Activated CD8-positive, alpha-beta T cell treated with anti-CD3 and anti-CD28 coated beads for 36 hours (primary cell): ENCODE measurements at regions not wholly inside any gene's neighbourhood (a gene's known extent, or its start where the extent isn't known, plus 50 kb on each side); places are given as distances from the start of the nearest gene placed in this dataset.
"Not testable (repeated sequence)": the region's sequence is repeated elsewhere in the genome, so short reads cannot be mapped to it uniquely, and the experiment has no call there.

Source experiments
- ATAC-seq: fragments of 200-7000 bp; cut with Tn5 transposase; one replicate; pipeline ENCODE4 v1.10.0; 2021; ENCODE audit warnings: mild to moderate bottlenecking, moderate library complexity
- CTCF ChIA-PET: fragments of 350-600 bp; sonication (Branson Sonifier 250); formaldehyde crosslinking; loops from one replicate; lab custom pipeline; 2021; ENCODE audit warnings: antibody characterized with exemption; lab: Charles Lee
- POLR2A ChIA-PET: fragments of 350-600 bp; sonication (Branson Sonifier 250); formaldehyde crosslinking; loops from one replicate; lab custom pipeline; 2021; ENCODE audit warnings: antibody characterized with exemption; lab: Charles Lee
- DNase-seq: peaks from one replicate; pipeline ENCODE4 v3.0.0-alpha.2; 2020
- H3K27ac Mint-ChIP-seq: one replicate; pipeline ENCODE4 v1.8.0; 2021; ENCODE audit warnings: mild to moderate bottlenecking, mixed read lengths
- H3K27me3 Mint-ChIP-seq: one replicate; pipeline ENCODE4 v1.8.0; 2021; ENCODE audit warnings: mixed read lengths
- H3K36me3 Mint-ChIP-seq: one replicate; pipeline ENCODE4 v1.8.0; 2021; ENCODE audit warnings: low read depth, mixed read lengths
- H3K4me1 Mint-ChIP-seq: one replicate; pipeline ENCODE4 v1.8.0; 2021; ENCODE audit warnings: low read depth, mixed read lengths
- H3K4me3 Mint-ChIP-seq: one replicate; pipeline ENCODE4 v1.8.0; 2021; ENCODE audit warnings: mild to moderate bottlenecking, moderate library complexity, mixed read lengths
- H3K9me3 Mint-ChIP-seq: one replicate; pipeline ENCODE4 v1.8.0; 2021; ENCODE audit warnings: mixed read lengths
- intact Hi-C: fragments of 100-400 bp; cut with micrococcal nuclease; formaldehyde crosslinking; loops from one replicate; pipeline ENCODE4 v1.10.0; 2022

GRCh38 chr21:8194042-8194441 lies 2327.3 kb upstream of the TPTE start:
- ATAC-seq: peak; percentile 54
- H3K4me1 Mint-ChIP-seq, H3K36me3 Mint-ChIP-seq, H3K4me3 Mint-ChIP-seq, CTCF ChIA-PET, POLR2A ChIA-PET, intact Hi-C loops, DNase-seq, H3K27ac Mint-ChIP-seq, H3K9me3 Mint-ChIP-seq, H3K27me3 Mint-ChIP-seq: not testable (repeated sequence)

GRCh38 chr21:8197377-8198027 lies 2323.9 kb upstream of the TPTE start:
- H3K4me3 Mint-ChIP-seq, DNase-seq, H3K9me3 Mint-ChIP-seq, POLR2A ChIA-PET, H3K4me1 Mint-ChIP-seq, CTCF ChIA-PET, intact Hi-C loops, H3K27me3 Mint-ChIP-seq, H3K27ac Mint-ChIP-seq, H3K36me3 Mint-ChIP-seq: not testable (repeated sequence)
- peak; percentile 66 for ATAC-seq

- DNase-seq: not testable (repeated sequence)
These were observed 2316.1 kb upstream of the TPTE start for GRCh38 chr21:8205094-8205891.

GRCh38 chr21:8205892-8206188 lies 2315.5 kb upstream of the TPTE start:
- H3K27me3 Mint-ChIP-seq, DNase-seq, H3K36me3 Mint-ChIP-seq, H3K4me3 Mint-ChIP-seq, H3K9me3 Mint-ChIP-seq, H3K4me1 Mint-ChIP-seq, intact Hi-C loops, ATAC-seq, POLR2A ChIA-PET, H3K27ac Mint-ChIP-seq, CTCF ChIA-PET: not testable (repeated sequence)

More at GRCh38 chr21:8205094-8205891, 2316.1 kb upstream of the TPTE start:
- H3K27me3 Mint-ChIP-seq, CTCF ChIA-PET, POLR2A ChIA-PET, H3K36me3 Mint-ChIP-seq, H3K27ac Mint-ChIP-seq, H3K4me1 Mint-ChIP-seq, H3K9me3 Mint-ChIP-seq, intact Hi-C loops, H3K4me3 Mint-ChIP-seq: not testable (repeated sequence)
- ATAC-seq: peak; percentile 99

- peak; percentile 30 for ATAC-seq
- intact Hi-C loops, POLR2A ChIA-PET, H3K4me3 Mint-ChIP-seq, CTCF ChIA-PET, H3K27ac Mint-ChIP-seq, H3K27me3 Mint-ChIP-seq, H3K9me3 Mint-ChIP-seq, H3K4me1 Mint-ChIP-seq, H3K36me3 Mint-ChIP-seq: not testable (repeated sequence)
- peak; percentile 65 for DNase-seq
These were observed 2308.3 kb upstream of the TPTE start for GRCh38 chr21:8212986-8213550.

- intact Hi-C loops, CTCF ChIA-PET, H3K27me3 Mint-ChIP-seq: not testable (repeated sequence)
These were observed 2306.8 kb upstream of the TPTE start for GRCh38 chr21:8214539-8214938.

GRCh38 chr21:8229366-8230150 lies 2291.8 kb upstream of the TPTE start:
- H3K27ac Mint-ChIP-seq, H3K4me3 Mint-ChIP-seq, ATAC-seq: not testable (repeated sequence)

More at GRCh38 chr21:8214539-8214938, 2306.8 kb upstream of the TPTE start:
- POLR2A ChIA-PET, DNase-seq, H3K4me1 Mint-ChIP-seq, ATAC-seq, H3K9me3 Mint-ChIP-seq, H3K4me3 Mint-ChIP-seq, H3K27ac Mint-ChIP-seq, H3K36me3 Mint-ChIP-seq: not testable (repeated sequence)

GRCh38 chr21:8231252-8231651 lies 2290.1 kb upstream of the TPTE start:
- H3K27me3 Mint-ChIP-seq, POLR2A ChIA-PET, H3K9me3 Mint-ChIP-seq, ATAC-seq, intact Hi-C loops, DNase-seq, CTCF ChIA-PET, H3K4me1 Mint-ChIP-seq, H3K27ac Mint-ChIP-seq, H3K4me3 Mint-ChIP-seq, H3K36me3 Mint-ChIP-seq: not testable (repeated sequence)

More at GRCh38 chr21:8229366-8230150, 2291.8 kb upstream of the TPTE start:
- H3K4me1 Mint-ChIP-seq, H3K9me3 Mint-ChIP-seq, POLR2A ChIA-PET, H3K27me3 Mint-ChIP-seq, DNase-seq, H3K36me3 Mint-ChIP-seq, CTCF ChIA-PET, intact Hi-C loops: not testable (repeated sequence)

- H3K27ac Mint-ChIP-seq, DNase-seq, H3K9me3 Mint-ChIP-seq, CTCF ChIA-PET, H3K27me3 Mint-ChIP-seq, H3K4me3 Mint-ChIP-seq, ATAC-seq, H3K36me3 Mint-ChIP-seq, intact Hi-C loops, H3K4me1 Mint-ChIP-seq, POLR2A ChIA-PET: not testable (repeated sequence)
These were observed 2288.4 kb upstream of the TPTE start for GRCh38 chr21:8233000-8233399.

GRCh38 chr21:8234059-8234458 lies 2287.3 kb upstream of the TPTE start:
- CTCF ChIA-PET, DNase-seq, H3K36me3 Mint-ChIP-seq, H3K4me1 Mint-ChIP-seq, ATAC-seq, intact Hi-C loops, H3K27ac Mint-ChIP-seq, H3K27me3 Mint-ChIP-seq, H3K9me3 Mint-ChIP-seq, H3K4me3 Mint-ChIP-seq, POLR2A ChIA-PET: not testable (repeated sequence)

GRCh38 chr21:8244723-8245641 lies 2276.4 kb upstream of the TPTE start:
- H3K4me1 Mint-ChIP-seq, DNase-seq, H3K27ac Mint-ChIP-seq, H3K36me3 Mint-ChIP-seq, intact Hi-C loops, H3K27me3 Mint-ChIP-seq, CTCF ChIA-PET, H3K4me3 Mint-ChIP-seq, POLR2A ChIA-PET, H3K9me3 Mint-ChIP-seq: not testable (repeated sequence)
- peak; percentile 40 for ATAC-seq
